H1 (cell line): ENCODE measurements at regions not wholly inside any gene's neighbourhood (a gene's known extent, or its start where the extent isn't known, plus 50 kb on each side); places are given as distances from the start of the nearest gene placed in this dataset.

Experiments used
- CTCF ChIA-PET: fragments of 300-600 bp; sonication (Branson Sonifier 250); formaldehyde crosslinking; loops from one replicate; lab custom pipeline; 2021; ENCODE audit not compliant: partially characterized antibody; lab: Charles Lee
- POLR2A ChIA-PET: fragments of 300-600 bp; sonication (Branson Sonifier 250); formaldehyde crosslinking; loops from one replicate; lab custom pipeline; 2021; ENCODE audit warnings: inconsistent platforms; ENCODE audit not compliant: partially characterized antibody; lab: Charles Lee
- DNase-seq, 2 experiments: peaks; one replicate each; pipeline versions ENCODE4 v3.0.0 to v3.0.0-alpha.2; 2010 to 2022; ENCODE audit warnings: low spot score in 2 of 2, low read depth in 1 of 2, mixed read lengths in 1 of 2
- FAIRE-seq: peaks from 2 replicates; lab custom pipeline; 2011; peaks lifted over from hg19 to GRCh38; lab: Jason Lieb, UNC
- H2AFZ ChIP-seq: 2 replicates; pipeline ENCODE4 v1.8.1; 2012; ENCODE audit warnings: low read length, inconsistent platforms
- H2AK5ac ChIP-seq: 2 replicates; pipeline ENCODE4 v1.6.1; 2013; ENCODE audit warnings: low read depth, low read length
- H2BK120ac ChIP-seq: replicated peaks from 2 replicates; pipeline ENCODE3; 2013; ENCODE audit warnings: low read depth, low read length, inconsistent platforms
- H2BK12ac ChIP-seq: 2 replicates; pipeline ENCODE4 v1.6.1; 2013; ENCODE audit warnings: low read depth, low read length
- H2BK15ac ChIP-seq: 2 replicates; pipeline ENCODE4 v1.6.1; 2013; ENCODE audit warnings: low read length
- H2BK20ac ChIP-seq: 2 replicates; pipeline ENCODE4 v1.6.1; 2013; ENCODE audit warnings: low read length
- H2BK5ac ChIP-seq: 2 replicates; pipeline ENCODE4 v1.6.1; 2013; ENCODE audit warnings: low read depth, low read length
- H3K14ac ChIP-seq: 2 replicates; pipeline ENCODE4 v1.6.1; 2013; ENCODE audit warnings: inconsistent platforms; ENCODE audit not compliant: insufficient read length
- H3K18ac ChIP-seq: 2 replicates; pipeline ENCODE4 v1.6.1; 2013; ENCODE audit warnings: low read length; ENCODE audit errors: extremely low read depth
- H3K23ac ChIP-seq: 2 replicates; pipeline ENCODE4 v1.6.1; 2013; ENCODE audit warnings: inconsistent platforms; ENCODE audit not compliant: insufficient read length
- H3K23me2 ChIP-seq: 2 replicates; pipeline ENCODE4 v1.6.1; 2013; ENCODE audit warnings: low read depth, low read length
- H3K27ac ChIP-seq: 2 replicates; pipeline ENCODE4 v1.6.1; 2011; ENCODE audit warnings: low read depth, low read length, inconsistent platforms
- H3K27me3 ChIP-seq, 4 experiments: replicated peaks in 1 of 4; 1 replicate in 1 of 4; 2 replicates in 3 of 4; pipeline versions ENCODE4 v1.6.1 to v1.8.1; 2011 to 2013; ENCODE audit warnings: low read length in 3 of 4, mild to moderate bottlenecking in 3 of 4, inconsistent platforms in 2 of 4, mixed read lengths in 2 of 4, moderate library complexity in 1 of 4; ENCODE audit not compliant: control insufficient read depth in 3 of 4, insufficient read depth in 3 of 4; ENCODE audit errors: extremely low read depth in 1 of 4
- H3K36me3 ChIP-seq, 4 experiments: 2 replicates each; pipeline versions ENCODE4 v1.6.1 to v1.8.1; 2011 to 2013; ENCODE audit warnings: mild to moderate bottlenecking in 4 of 4, low read length in 3 of 4, moderate library complexity in 2 of 4, control low read depth in 1 of 4, inconsistent platforms in 1 of 4; ENCODE audit not compliant: insufficient read depth in 4 of 4, control insufficient read depth in 2 of 4
- H3K4ac ChIP-seq: replicated peaks from 2 replicates; pipeline ENCODE3; 2013; ENCODE audit warnings: low read length, low read depth, mixed read lengths, inconsistent platforms; ENCODE audit not compliant: insufficient read length
- H3K4me1 ChIP-seq, 4 experiments: replicated peaks in 1 of 4; 1 replicate in 1 of 4; 2 replicates in 3 of 4; pipeline versions ENCODE4 v1.6.1 to v1.8.1; 2011 to 2013; ENCODE audit warnings: low read length in 3 of 4, inconsistent platforms in 2 of 4, mixed read lengths in 1 of 4; ENCODE audit not compliant: insufficient read depth in 4 of 4, control insufficient read depth in 3 of 4
- H3K4me2 ChIP-seq, 2 experiments: 2 replicates each; pipeline versions ENCODE4 v1.6.1 to v1.8.1; 2011 to 2013; ENCODE audit warnings: low read depth in 2 of 2, low read length in 2 of 2, control low read depth in 1 of 2, inconsistent platforms in 1 of 2, mild to moderate bottlenecking in 1 of 2; ENCODE audit not compliant: insufficient read depth in 1 of 2
- H3K4me3 ChIP-seq, 4 experiments: fragments of 200-600, 300-600 bp in 1 of 4; sonication (generic), shearing (Covaris generic), sonication (Bioruptor Twin) in 1 of 4; 2 replicates each; pipeline versions ENCODE4 v1.5.1 to v1.8.1; 2011 to 2016; ENCODE audit warnings: low read length in 4 of 4, low read depth in 3 of 4, control low read depth in 2 of 4, inconsistent platforms in 2 of 4, mild to moderate bottlenecking in 2 of 4, mixed read lengths in 1 of 4, moderate library complexity in 1 of 4; ENCODE audit not compliant: insufficient read depth in 2 of 4; ENCODE audit errors: extremely low read depth in 1 of 4
- H3K56ac ChIP-seq: replicated peaks from 2 replicates; pipeline ENCODE3; 2013; ENCODE audit warnings: low read depth, mild to moderate bottlenecking, mixed read lengths, low read length, inconsistent platforms; ENCODE audit not compliant: insufficient read length
- H3K79me1 ChIP-seq: 2 replicates; pipeline ENCODE4 v1.6.1; 2013; ENCODE audit warnings: low read depth, low read length, control low read depth
- H3K79me2 ChIP-seq, 2 experiments: 2 replicates each; pipeline versions ENCODE4 v1.6.1 to v1.8.1; 2012 to 2013; ENCODE audit warnings: low read length in 2 of 2, mild to moderate bottlenecking in 2 of 2, inconsistent platforms in 1 of 2; ENCODE audit not compliant: insufficient read depth in 2 of 2, control insufficient read depth in 1 of 2
- H3K9ac ChIP-seq, 4 experiments: replicated peaks in 1 of 4; 1 replicate in 1 of 4; 2 replicates in 3 of 4; pipeline versions ENCODE4 v1.6.1 to v1.8.1; 2011 to 2013; ENCODE audit warnings: low read depth in 3 of 4, low read length in 3 of 4, control low read depth in 2 of 4, mild to moderate bottlenecking in 2 of 4, moderate library complexity in 2 of 4, inconsistent platforms in 1 of 4; ENCODE audit errors: extremely low read depth in 1 of 4
- H3K9me3 ChIP-seq, 2 experiments: 2 replicates each; pipeline versions ENCODE4 v1.6.1 to v1.8.1; 2012 to 2013; ENCODE audit warnings: mild to moderate bottlenecking in 2 of 2, moderate library complexity in 2 of 2, control low read depth in 1 of 2, inconsistent platforms in 1 of 2, low read depth in 1 of 2, low read length in 1 of 2, mixed read lengths in 1 of 2; ENCODE audit not compliant: insufficient read depth in 2 of 2
- H4K20me1 ChIP-seq, 2 experiments: replicated peaks in 1 of 2; 2 replicates each; pipeline versions ENCODE3 to v1.8.1; 2011 to 2013; ENCODE audit warnings: inconsistent platforms in 2 of 2, low read length in 2 of 2, mild to moderate bottlenecking in 1 of 2; ENCODE audit not compliant: insufficient read depth in 2 of 2, control insufficient read depth in 1 of 2
- H4K5ac ChIP-seq: 2 replicates; pipeline ENCODE4 v1.6.1; 2013; ENCODE audit warnings: low read length, low read depth, mixed read lengths, inconsistent platforms; ENCODE audit not compliant: insufficient read length
- H4K8ac ChIP-seq: 2 replicates; pipeline ENCODE4 v1.8.0; 2013; ENCODE audit warnings: mild to moderate bottlenecking, moderate library complexity, low read length, inconsistent platforms; ENCODE audit not compliant: insufficient read depth; ENCODE audit errors: extremely low read depth
- H4K91ac ChIP-seq: replicated peaks from 2 replicates; pipeline ENCODE3; 2013; ENCODE audit warnings: low read length, mixed read lengths, inconsistent platforms; ENCODE audit not compliant: insufficient read length
- BACH1 ChIP-seq: IDR thresholded peaks from 2 replicates; pipeline ENCODE4 v1.6.1; 2012; ENCODE audit warnings: low read length, improper control_type of control experiment
- CHD2 ChIP-seq: IDR thresholded peaks from 2 replicates; pipeline ENCODE4 v1.6.1; 2012; ENCODE audit warnings: low read length, improper control_type of control experiment
- CREB1 ChIP-seq: IDR thresholded peaks from 2 replicates; pipeline ENCODE4 v1.6.1; 2012; ENCODE audit warnings: inconsistent platforms
- EZH2 ChIP-seq: fragments of 200-600 bp; sonication (generic); IDR thresholded peaks from 2 replicates; pipeline ENCODE4 v1.7.1; 2012; ENCODE audit warnings: low read depth, mild to moderate bottlenecking, moderate library complexity, low read length, inconsistent platforms; ENCODE audit not compliant: severe bottlenecking
- HDAC2 ChIP-seq, 2 experiments: fragments of 300-600 bp in 1 of 2; sonication (generic) in 1 of 2; IDR thresholded peaks; 2 replicates each; pipeline ENCODE4 v1.6.1; 2011 to 2012; ENCODE audit warnings: low read depth in 2 of 2, low read length in 2 of 2, mild to moderate bottlenecking in 2 of 2, moderate library complexity in 2 of 2, borderline replicate concordance in 1 of 2, inconsistent platforms in 1 of 2
- WGBS, 2 experiments: shearing (Covaris generic) in 1 of 2; methylation state at CpG; one replicate each; pipeline versions ENCODE4 v1.1.6 to v1.1.7; 2013 to 2015; ENCODE audit warnings: low lambda C conversion rate in 2 of 2, mixed read lengths in 2 of 2, inconsistent platforms in 1 of 2, low coverage in 1 of 2, missing lambda C conversion rate in 1 of 2; ENCODE audit not compliant: insufficient replicate concordance in 2 of 2, insufficient coverage in 1 of 2, insufficient read length in 1 of 2; ENCODE audit errors: extremely low coverage in 1 of 2, missing lambda C conversion rate in 1 of 2; 5-methylcytosine and 5-hydroxymethylcytosine counted together

DNA sequence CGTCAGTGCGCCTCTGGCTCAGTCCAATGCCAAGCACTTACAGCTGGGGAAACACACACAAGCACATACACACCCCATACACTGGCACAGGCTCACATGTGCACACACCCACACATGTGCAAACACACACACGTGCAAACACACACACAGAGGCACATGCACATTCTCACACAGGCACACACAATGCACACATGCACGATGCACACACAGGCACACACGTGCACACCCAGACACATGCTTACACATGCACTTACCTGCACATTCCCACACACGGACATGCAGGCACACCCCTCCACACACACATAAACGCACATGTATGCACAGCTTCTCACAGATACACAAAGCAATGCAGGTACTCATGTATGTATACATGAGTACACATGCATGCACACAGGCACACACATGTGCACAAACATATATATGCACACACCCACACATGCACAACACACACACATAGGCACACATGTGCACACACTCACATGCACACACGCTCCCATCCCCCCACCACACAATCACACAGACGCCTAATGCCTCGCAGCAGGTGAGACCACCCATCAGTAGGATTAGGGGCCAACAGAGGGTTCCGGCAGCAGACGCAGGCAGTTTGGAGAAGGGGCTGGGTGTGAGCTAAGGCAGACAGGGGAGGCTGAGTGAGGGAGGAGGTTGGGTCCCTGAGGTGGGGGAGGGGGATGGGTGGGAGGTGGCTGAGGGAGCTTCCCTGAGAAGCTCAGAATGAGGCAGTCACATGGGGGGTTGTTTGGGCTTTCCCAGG lies 71.2 kb upstream of the SLCO4A1 start:
- Histone ChIP-seq H3K56ac (no peak overlapping the region), H2AK5ac (no peak overlapping the region), H3K9ac (no peak overlapping the region), H4K8ac (no peak overlapping the region), H3K27ac (no peak overlapping the region), H4K20me1 (peaks cover 0 to 2% of the 10 kb centered on the region in 2 experiments), H3K18ac (no peak overlapping the region), H3K14ac (no peak overlapping the region), H3K36me3 (no peaks in the 10 kb centered on the region), H3K79me1 (no peaks in the 10 kb centered on the region), H3K23me2 (no peaks in the 10 kb centered on the region), H4K91ac (peak overlapping the region; percentile 49), H2BK20ac (peak overlapping the region; percentile 82; the same call in 1 of the 2 replicates), H2BK5ac (no peak overlapping the region; the same call in 1 of the 2 replicates), H2BK15ac (peak overlapping the region; percentile 40), H3K27me3 (no peaks in the 10 kb centered on the region), H2AFZ (no peak overlapping the region), H3K23ac (no peak overlapping the region), H2BK12ac (peak overlapping the region; percentile 11; the same call in 1 of the 2 replicates), H2BK120ac (no peak overlapping the region), H3K4ac (peak overlapping the region; percentile 83), H3K9me3 (peaks cover 3 to 5% of the 10 kb centered on the region in 2 experiments; a peak in 1 of 4 replicates), H3K4me2 (no peak overlapping the region), H4K5ac (no peak overlapping the region), H3K4me1 (peaks cover 0 to 6% (median 0%) of the 10 kb centered on the region in 4 experiments; a peak in 1 of 7 replicates), H3K79me2 (no peaks in the 10 kb centered on the region), H3K4me3 (no peak overlapping the region)
- ChIA-PET POLR2A (interaction anchor here (0.6 to 1.3 kb wide), 2 partner anchors 22 to 53 kb away, joined by 3 read pairs; no protein-coding TSS in a partner anchor), CTCF (interaction anchor here (0.6 to 2.6 kb wide), 13 partner anchors 8 to 738 kb away, joined by 3 to 10 read pairs (median 3); no protein-coding TSS in a partner anchor)
- DNase-seq (no peak), FAIRE-seq (no peak)
- 97% methylated on average over 12 of the region's 12 CpGs; no CpG with 5 or more reads in 1 of the 2 experiments for WGBS, 2 experiments
- TF ChIP-seq EZH2 (no peak), BACH1 (no peak), CREB1 (no peak), CHD2 (no peak), HDAC2 (IDR thresholded peaks at IDR 0.05; ENCODE audit: borderline replicate concordance in 1 of 2, low read depth in 2 of 2, low read length in 2 of 2) (no peak)
